Left colon (tissue), 2 donors: ENCODE measurements at regions not wholly inside any gene's neighbourhood (a gene's known extent, or its start where the extent isn't known, plus 50 kb on each side); places are given as distances from the start of the nearest gene placed in this dataset.

ENCODE experiments used
- ATAC-seq: fragments of 200-7000 bp; cut with Tn5 transposase; one replicate; pipeline ENCODE4 v1.9.1; 2020; ENCODE audit warnings: mild to moderate bottlenecking, moderate library complexity
- DNase-seq, 2 donors: peaks; one replicate each; pipeline ENCODE4 v3.0.0-alpha.2; 2020
- intact Hi-C, 2 donors: fragments of 100-400 bp; cut with DNase I in 1 of 2; cut with micrococcal nuclease in 1 of 2; formaldehyde crosslinking; loops; one replicate each; pipeline versions ENCODE4 v1.11.2 to v1.14.0; 2022; cut with DNase I, micrococcal nuclease
- donor health status: DM: no; HTN: no; CAD: no.
- donor health status: DM: yes; HTN: yes; CAD: no.

DNA sequence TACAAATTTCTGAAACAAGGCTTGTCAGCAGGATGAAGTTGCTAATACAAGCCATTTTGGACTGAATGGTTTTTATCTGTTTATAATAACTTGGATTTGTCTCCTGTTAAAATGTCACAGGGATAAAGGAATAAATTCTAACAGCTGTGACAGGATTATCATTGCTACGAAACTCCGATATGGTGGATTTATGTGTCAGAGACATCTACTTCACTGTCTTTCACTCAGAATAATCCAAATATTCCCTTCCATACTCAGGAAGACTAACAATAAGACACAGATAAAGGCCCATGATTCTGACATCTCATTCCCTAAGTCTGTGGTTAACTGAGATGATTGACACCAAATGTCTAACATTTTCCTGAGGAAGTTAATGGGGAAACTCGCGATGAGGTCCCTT, 529.8 kb upstream of the GOT2 start:
- ATAC-seq (no peak), DNase-seq (no peak)
- intact Hi-C loops = no loop called here

DNA sequence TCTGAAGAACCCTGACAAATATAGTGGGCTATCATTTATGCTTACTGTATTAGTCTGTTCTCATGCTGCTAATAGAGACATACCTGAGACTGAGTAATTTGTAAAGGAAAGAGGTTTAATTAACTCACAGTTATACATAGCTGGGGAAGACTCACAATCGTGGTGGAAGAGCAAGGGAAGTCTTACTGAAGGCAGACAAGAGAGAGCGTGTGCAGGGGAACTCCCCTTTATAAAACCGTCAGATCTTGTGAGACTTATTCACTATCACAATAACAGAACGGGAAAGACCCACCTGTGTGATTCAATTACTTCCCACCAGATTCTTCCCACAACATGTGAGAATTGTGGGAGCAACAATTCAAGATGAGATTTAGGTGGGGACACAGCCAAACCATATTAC, 526.8 kb upstream of the GOT2 start:
- intact Hi-C loops = no loop called here
- ATAC-seq = no peak
- DNase-seq = no peak

DNA sequence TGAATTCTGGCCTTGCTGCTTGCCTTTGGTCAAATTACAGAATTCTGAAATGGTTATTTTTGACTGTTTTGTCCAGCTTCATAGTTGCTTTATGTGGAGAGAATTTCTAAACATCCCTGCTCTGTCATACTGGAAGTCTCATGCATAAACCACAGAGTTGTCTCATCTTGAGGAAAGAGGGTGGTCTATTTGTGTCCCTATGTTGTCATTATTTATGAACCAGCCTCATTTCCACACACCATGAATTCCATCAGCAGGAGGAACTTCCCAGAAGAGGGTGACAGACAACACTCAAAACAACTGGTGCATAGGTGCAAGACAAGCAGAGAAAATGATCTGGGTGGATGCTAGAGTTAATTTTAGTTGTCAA, 525.8 kb upstream of the GOT2 start:
- ATAC-seq (no peak), DNase-seq (no peak)
- intact Hi-C loops = no loop called here

DNA sequence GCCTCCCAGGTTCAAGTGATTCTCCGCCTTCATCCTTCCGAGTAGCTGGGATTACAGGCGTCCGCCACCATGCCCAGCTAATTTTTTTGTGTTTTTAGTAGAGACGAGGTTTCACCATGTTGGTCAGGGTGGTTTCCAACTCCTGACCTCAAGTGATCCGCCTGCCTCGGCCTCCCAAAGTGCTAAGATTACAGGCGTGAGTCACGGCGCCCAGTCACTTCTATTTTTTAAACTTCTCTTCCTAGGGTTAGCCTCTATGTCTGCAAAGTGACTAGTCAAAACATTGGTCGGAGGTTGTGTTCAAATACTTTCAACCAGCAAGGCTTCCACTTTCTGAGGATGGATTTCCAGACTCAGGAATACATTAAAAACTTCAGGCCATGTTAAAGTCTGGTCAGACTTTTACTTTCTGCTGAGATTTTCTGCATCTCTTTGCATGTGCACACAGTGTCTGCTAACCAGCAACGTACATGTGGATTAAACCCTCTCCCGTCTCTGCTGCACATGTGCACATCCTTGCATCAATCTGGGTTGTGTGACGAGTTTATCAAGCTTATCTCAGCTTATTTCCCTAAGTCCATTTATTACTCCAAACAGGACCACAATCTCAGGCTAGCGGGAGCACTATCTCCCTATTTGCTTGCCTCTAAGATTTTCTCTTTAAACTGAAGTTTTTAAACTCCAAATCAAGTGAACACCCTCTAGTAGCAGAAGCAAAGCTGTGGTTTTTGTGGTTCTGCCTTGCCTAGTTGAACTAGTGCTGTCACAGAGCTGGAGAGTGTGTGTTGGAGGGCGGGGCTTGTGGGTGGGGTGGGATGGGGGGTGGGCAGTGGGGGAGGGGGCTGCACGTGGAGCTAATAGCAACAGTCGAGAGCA, 525.2 kb upstream of the GOT2 start:
- intact Hi-C loops = no loop called here
- ATAC-seq (no peak), DNase-seq (no peak)

DNA sequence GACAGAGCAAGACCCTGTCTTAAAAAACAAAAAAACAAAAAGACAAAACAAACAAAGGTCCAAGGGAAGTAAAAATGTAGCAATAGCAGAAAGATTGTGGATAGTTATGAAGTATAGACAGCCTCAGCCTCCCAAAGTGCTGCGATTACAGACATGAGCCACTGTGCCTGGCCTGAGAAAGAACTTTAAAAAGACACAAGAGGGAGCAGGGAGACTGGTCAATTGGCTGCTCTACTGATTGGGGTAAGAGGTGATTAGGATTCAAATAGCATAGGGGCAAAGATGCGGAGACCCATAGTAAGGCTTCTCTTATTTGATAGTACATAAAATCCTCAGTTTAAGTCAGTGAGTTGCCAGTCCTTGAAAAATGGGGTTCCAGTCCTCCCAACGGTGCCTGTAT, 518.2 kb upstream of the GOT2 start:
- DNase-seq (no peak), ATAC-seq (no peak)
- intact Hi-C loops = no loop called here

DNA sequence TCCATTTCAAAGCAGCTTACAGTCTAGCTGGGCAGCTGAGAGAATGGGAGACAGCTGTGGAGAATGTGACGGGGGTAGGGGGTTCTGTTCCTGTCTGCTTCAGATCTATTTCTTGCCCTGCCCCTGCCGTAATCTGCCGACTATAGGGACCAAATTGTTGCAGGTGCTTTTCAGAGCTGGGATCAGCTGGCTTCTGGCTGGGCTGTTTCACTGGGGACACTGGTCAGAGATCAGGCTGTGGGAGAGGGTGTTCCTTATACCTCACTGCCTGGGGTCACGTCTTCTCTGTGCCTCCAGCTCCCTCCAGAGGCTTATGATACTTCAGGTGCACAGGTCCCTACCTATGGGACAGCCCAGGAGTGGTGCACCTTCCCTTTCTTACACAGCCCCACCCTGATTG, 514.9 kb upstream of the GOT2 start:
- ATAC-seq = no peak
- DNase-seq = no peak
- intact Hi-C loops = no loop called here

DNA sequence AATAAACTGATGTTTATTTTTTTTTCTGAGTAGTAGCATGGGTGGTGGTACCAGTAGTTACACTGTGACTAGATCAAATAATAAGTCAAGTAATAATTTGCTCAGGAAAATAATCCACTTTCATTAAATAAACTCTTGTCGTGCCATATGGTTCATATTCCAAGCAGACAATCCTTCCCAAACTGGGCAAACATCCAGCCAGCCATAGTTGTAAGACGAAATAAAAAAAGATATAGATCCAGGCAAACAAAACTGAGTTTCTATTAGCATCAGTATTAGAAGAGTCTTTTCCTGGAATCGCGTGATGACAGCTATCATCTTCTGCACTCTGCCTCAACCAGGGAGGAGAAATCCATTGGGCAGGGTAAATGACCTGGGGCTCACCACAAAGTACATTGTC, 508.4 kb upstream of the GOT2 start:
- DNase-seq (no peak), ATAC-seq (no peak)
- intact Hi-C loops = no loop called here

DNA sequence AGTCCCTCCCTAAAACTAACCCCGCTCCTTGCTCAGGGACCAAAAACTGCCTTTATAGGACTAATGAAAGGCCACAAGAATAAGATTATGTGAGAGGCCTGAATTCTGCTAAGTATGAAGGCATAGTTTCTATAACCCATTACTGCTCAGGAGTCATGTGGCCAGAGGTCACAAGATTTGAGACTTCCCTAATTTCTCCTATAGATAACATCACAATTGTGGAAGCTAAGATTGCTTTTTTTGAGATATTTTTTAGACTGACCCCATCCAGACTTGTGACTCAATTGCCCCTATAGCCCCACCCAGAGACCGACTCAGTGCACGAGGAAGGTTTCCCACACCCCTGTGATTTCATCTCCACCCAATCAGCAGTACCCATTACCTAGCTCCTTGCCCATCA, 504.1 kb upstream of the GOT2 start:
- ATAC-seq (no peak), DNase-seq (no peak)
- intact Hi-C loops = no loop called here

DNA sequence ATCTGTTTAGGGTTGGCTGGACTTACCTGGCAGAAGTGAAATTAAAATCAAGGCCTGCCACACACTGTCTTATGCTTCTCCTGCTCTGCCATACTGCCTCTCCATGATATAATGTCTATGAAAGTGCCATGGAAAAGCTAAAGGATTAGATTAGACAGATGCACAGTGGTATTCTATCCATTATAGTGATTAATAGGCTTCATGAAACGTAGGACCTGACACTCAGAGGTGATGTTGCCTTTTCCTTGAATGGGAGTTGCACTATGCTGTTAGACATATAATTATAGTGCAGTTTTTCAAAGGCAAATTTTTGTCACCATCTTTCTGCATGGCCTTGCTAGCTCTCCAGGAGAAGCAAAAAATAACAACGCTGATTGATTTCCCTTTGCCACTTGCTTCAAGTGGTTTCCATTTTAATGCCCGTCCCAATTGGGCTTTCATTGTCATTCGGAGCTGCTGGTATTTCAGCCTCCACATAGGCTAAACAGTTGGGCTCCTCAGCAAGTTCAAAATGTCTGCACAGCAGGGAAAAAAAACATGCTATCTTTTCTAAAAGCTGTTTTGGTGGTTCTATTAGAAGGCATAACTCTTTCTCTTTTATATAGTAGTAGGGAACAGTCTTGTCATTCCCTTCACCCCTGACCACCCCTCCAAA, 502.8 kb upstream of the GOT2 start:
- ATAC-seq (no peak), DNase-seq (no peak)
- intact Hi-C loops = no loop called here

DNA sequence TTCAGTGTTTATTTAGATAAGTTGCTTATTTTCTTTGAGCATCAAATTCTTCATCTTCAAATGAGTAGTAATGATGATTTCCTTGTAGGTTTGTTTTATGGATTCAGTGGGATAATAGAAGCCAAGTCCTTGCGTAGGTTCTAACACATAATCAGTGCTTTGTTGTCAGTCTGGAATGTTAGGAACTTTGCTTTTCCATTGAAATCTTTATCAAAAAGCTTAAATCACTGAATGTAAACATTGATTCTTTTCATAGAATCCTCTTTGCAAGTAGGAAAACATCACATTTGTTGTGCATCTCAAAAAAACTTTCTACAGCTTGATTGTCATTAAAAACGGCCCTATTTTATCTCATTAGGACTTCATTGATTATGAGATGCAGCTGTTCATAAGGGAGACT, 490.3 kb upstream of the GOT2 start:
- ATAC-seq (no peak), DNase-seq (no peak)
- intact Hi-C loops = no loop called here

DNA sequence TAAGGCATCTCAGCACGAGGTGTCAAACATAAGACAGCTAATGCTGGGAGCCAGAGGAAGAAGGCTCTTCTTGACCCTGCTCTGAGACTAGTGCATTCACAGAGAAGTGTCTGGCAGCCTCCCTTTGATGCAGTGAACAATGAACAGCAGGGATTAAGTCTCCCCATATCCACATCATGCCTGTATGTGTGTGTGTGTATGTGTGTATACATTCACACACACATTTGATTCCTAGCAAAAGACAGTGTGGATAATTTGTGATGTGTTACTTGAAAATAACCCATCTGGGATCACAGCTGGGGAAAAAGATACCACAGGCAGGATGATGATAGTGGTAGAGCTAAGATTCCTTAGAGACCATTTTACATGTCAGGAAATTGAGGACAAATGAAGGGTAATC, 485.9 kb upstream of the GOT2 start:
- ATAC-seq (no peak), DNase-seq (no peak)
- intact Hi-C loops = no loop called here

DNA sequence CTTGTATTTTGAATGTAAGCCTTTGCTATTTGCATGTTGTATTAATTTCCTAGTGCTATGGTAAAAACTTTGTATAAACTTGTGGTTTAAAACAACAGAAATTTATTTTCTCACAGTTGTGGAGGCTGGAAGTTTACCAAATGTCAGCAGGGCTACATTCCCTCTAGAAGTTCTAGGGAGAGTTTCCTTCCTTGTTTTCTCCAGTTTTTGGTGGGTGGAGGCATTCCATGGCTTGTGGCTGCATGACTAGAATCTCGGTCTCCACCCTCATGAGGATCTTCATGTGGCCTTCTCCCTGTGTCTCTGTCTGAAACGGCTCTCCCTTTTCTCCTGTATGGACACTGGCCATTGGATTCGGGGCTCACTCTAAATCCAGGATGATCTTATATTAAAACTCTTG, 482.2 kb upstream of the GOT2 start:
- intact Hi-C loops = no loop called here
- DNase-seq = no peak
- ATAC-seq = no peak

DNA sequence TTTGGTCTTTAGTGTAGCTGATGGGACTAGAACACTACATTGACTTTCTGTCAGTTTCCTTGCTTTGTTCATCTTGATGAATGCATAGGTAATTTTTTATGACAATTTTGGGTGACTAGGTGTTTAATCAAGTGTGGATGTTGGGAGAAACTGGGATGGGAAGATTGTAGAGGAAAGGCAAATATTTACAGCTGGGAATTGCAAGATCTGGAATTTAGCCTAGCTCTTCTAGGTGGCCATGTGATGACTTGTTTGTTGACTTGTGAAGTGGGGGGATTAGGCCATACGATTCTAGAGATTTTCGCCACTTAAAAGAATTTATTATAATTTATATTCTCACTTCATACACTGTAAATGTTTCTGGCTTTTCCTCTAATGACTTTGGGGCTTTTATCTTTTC, 480.3 kb upstream of the GOT2 start:
- intact Hi-C loops = no loop called here
- no peak for ATAC-seq
- no peak for DNase-seq

DNA sequence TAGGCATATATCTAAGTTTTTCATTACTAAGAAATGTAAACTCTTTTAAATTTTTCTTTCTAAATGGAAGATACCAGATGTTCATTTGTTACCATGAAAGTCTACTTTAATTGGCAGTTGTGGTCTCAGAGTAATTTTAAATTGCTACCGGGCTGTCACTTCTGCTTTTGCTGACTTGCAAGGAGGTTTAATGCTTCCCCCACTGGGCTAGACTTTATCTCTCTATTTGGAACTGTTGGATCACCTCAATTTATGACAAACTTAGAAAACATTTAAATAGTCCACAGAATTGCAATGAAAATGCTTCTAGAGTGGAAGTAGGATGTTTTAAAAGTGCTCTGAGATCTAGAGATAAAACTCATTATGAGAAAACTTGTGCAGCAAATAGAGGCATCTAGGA, 479.8 kb upstream of the GOT2 start:
- intact Hi-C loops = no loop called here
- DNase-seq (no peak), ATAC-seq (no peak)

DNA sequence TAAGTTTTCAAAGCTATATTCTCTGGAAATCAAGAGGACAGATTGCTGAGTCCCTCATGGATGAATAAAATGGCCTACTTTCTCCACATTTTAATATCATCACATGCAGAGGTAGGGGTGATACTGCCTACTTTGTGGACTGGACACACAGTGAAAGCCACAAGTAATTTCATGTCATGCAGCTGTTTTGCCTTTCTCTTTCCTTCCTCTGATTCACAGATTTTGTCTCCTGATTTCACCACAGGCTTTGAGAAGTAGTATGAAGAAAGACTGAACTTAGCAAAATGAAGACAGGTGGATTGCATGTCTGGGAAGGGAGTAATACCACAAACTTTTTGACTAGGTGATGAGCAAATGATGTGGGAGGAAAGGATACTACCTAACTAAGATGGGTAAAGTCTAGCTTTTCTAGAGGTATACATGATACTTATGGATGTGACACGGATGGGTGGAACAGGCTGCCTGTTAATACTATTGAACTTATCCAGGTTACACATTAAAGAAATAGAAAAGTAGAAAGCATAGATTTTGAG, 478.4 kb upstream of the GOT2 start:
- intact Hi-C loops = no loop called here
- DNase-seq (no peak), ATAC-seq (no peak)

DNA sequence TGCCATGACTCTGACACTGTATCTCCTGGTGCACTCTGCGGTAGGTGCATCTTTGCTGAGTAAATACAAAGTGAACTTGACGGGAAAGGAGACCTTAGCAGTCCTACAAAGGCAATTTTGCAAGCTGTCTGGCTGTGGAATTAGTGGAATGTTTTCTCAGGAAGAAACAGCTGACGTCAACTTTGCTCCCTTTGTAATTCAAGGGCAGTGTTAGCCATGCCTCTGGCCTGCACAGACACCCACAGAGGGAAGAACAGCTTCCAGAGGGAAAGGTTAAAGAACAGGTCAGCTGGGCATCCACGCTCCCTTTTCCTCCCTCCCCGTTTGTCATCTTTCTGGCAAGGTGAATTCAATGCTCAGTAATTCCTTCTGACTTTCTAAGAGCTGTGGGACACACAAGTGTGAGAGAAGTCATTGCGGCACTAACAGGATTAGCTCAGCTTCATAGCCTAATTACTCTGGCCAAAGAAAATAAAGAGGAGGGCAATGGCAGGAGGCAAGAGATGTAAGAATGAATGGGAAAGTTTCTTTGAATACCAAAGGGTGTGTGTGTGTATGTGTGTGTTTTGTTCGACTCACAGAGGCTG, 476.9 kb upstream of the GOT2 start:
- DNase-seq = no peak
- intact Hi-C loops = no loop called here
- no peak for ATAC-seq

DNA sequence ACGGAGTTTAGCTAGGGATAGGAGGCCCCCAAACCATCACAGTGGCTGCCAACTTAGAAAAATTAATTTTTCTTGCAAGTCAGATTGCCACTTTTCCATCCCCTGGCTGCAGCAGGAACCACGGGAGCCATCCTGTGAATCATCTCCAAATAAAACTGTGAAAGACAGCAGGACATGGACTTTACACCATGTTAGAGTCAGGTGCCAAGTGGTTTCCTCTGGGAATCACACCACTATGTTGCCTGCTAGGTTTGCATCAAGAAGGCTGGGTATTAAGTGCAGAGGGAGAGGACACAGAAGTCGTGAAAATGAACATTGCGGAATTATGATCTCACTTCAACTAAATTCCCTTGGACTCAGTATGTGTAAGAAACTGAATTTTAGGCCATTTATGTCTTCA, 471.3 kb upstream of the GOT2 start:
- DNase-seq (no peak), ATAC-seq (no peak)
- intact Hi-C loops = no loop called here

DNA sequence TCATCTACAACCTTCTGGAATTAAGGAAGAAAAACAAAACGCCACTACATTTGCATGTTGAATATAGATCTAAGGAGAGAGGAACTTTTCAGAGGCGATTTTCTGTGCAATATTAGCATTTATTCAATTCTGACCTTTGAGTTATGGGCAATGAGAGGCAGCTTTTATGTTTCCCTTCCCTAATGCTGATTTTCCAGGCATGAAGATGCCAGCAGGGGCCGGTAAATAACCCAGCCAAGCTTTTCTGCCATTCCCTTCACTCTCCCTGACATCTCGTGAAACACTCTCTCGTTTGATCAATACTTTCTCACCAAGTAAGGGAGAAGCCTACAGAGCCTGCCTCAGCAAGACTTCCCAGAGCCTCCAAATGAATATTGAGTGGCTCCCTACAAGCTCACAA, 470.5 kb upstream of the GOT2 start:
- ATAC-seq = no peak

DNA sequence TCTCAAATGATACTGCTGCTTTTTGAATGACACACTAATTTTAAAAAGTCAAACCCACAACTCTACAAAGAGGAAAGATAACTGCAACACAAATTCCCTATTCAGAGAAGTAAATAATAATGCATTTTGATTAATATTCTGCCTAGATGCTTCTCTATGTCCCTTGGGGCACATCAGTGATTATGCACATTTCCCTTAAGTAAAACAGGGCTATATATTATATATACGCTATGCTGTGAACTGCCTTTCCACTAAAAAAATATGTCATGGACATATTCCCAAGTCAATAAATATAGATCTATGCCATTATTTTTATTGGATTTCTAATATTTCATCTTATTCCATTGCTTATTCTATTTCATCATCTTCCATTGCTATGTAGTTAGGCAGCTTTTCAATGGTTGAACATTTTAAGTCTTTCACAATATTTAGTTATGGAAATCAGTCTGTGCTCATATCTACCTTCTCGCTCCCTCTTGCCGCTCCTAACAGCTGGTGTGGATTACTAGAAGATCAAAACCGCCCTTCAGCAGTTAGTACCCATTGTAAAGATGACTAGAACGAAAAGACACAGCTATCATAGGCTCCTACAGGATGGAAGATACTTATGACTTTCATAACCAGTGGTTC, 468.2 kb upstream of the GOT2 start:
- DNase-seq (no peak), ATAC-seq (no peak)
- intact Hi-C loops = no loop called here

More for the DNA sequence above, 470.5 kb upstream of the GOT2 start:
- intact Hi-C loops = no loop called here
- no peak for DNase-seq

DNA sequence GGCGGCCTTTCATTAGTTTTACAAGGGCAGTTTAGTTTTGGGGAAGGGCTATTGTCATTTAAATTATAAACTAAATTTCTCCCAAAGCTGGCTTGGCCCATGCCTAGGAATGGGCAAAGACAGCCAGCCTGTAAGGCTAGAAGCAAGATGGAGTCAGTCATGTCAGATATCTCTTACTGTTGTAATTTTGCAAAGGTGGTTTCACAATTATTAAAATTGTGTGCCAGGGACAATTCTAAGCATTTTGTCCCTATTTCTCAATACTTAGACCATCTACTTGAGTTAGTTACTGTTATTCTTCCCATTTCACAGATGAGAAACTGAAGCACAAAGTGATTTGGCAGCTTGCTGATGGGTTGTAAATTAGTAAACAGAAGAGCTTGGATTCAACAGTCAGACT, 467.7 kb upstream of the GOT2 start:
- no peak for DNase-seq
- intact Hi-C loops = no loop called here
- no peak for ATAC-seq
